ENCODE measurements at regions not wholly inside any gene's neighbourhood (a gene's known extent, or its start where the extent isn't known, plus 50 kb on each side); places are given as distances from the start of the nearest gene placed in this dataset.
"Not testable (repeated sequence)": the region's sequence is repeated elsewhere in the genome, so short reads cannot be mapped to it uniquely, and the experiment has no call there.

DNA sequence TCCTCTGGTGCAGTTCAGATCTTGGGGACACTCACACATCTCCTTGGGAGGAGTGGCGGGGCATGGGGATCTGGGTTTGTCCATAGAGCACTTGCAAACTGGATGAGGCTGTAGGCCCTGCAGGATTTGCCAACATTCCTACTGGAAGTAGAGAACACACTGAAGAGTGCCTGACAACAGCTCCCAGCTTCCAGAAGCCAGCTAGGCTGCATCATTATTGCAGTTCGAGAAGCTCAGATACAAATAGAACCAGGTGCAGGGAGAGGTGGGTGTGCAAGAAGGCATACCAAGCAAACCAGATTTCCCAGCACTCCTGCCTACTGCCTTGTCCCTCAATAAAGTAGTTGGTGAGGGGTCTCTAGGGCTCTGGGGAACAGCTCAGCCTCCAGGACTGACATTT, 52.5 kb downstream of the RHOB start:
- no peaks in the 10 kb centered on the region for H3K9me3 ChIP-seq (ENCODE audit: control insufficient read depth, low read length)
- no peak overlapping the region for H3K4me3 ChIP-seq (ENCODE audit: low read length)
- no peak overlapping the region for H3K9ac ChIP-seq (ENCODE audit: low read length)

DNA sequence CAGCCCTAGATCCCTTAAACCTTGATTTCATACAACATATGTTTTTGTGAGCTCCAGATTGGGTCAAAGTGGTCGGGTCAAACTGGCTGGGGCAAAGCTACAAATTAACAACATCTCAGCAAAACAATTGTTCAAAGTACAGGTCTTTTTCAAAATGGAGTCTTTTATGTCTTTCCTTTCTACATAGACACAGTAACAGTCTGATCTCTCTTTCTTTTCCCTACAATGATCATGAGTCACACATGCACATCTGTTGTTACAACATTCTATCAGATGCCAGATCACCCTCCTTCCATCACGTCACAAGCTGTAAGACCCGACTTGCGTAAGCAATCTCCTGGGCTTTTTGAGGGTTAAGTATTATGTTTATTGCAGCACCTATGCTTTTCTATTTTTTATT, 55.1 kb downstream of the RHOB start:
- H3K4me3 ChIP-seq (ENCODE audit: low read length): no peak overlapping the region
- no peaks in the 10 kb centered on the region for H3K27me3 ChIP-seq (replicated peaks; ENCODE audit: control insufficient read depth, insufficient read depth, low read length)
- no peak overlapping the region for H3K9ac ChIP-seq (ENCODE audit: low read length)
- peak; percentile 93 for DNase-seq (ENCODE audit: low read depth)
- H3K36me3 ChIP-seq (ENCODE audit: control insufficient read depth, insufficient read depth, low read length, severe bottlenecking): no peaks in the 10 kb centered on the region
- peaks cover 26% of the 10 kb centered on the region for H3K4me1 ChIP-seq (ENCODE audit: control insufficient read depth, insufficient read depth, low read length)
- no peaks in the 10 kb centered on the region for H3K9me3 ChIP-seq (ENCODE audit: control insufficient read depth, low read length)

More for the DNA sequence above, 52.5 kb downstream of the RHOB start:
- Histone ChIP-seq H3K4me1 (ENCODE audit: control insufficient read depth, insufficient read depth, low read length) (peaks cover 32% of the 10 kb centered on the region), H3K27me3 (replicated peaks; ENCODE audit: control insufficient read depth, insufficient read depth, low read length) (no peaks in the 10 kb centered on the region), H3K36me3 (ENCODE audit: control insufficient read depth, insufficient read depth, low read length, severe bottlenecking) (no peaks in the 10 kb centered on the region)
- no peak for DNase-seq (ENCODE audit: low read depth)

DNA sequence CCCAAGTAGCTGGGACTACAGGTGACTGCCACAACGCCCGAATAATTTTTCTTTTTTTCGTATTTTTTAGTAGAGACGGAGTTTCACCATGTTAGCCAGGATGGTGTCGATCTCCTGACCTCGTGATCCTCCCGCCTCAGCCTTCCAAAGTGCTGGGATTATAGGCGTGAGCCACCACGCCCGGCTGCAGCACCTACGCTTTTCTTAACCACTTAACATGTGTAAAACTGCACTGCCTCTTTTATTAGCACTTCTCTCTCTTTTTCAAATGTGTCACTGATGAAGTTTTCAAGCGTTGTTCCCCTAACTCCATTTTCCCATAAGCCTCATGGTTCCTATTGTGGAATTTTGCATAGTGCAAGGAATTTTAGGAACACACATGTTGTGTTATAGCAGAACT, 55.6 kb downstream of the RHOB start:
- not testable (repeated sequence) for H3K27me3 ChIP-seq (replicated peaks; ENCODE audit: control insufficient read depth, insufficient read depth, low read length); H3K9ac ChIP-seq (ENCODE audit: low read length); H3K9me3 ChIP-seq (ENCODE audit: control insufficient read depth, low read length); H3K36me3 ChIP-seq (ENCODE audit: control insufficient read depth, insufficient read depth, low read length, severe bottlenecking); H3K4me3 ChIP-seq (ENCODE audit: low read length); DNase-seq (ENCODE audit: low read depth)
- H3K4me1 ChIP-seq (ENCODE audit: control insufficient read depth, insufficient read depth, low read length): peaks cover 31% of the 10 kb centered on the region

DNA sequence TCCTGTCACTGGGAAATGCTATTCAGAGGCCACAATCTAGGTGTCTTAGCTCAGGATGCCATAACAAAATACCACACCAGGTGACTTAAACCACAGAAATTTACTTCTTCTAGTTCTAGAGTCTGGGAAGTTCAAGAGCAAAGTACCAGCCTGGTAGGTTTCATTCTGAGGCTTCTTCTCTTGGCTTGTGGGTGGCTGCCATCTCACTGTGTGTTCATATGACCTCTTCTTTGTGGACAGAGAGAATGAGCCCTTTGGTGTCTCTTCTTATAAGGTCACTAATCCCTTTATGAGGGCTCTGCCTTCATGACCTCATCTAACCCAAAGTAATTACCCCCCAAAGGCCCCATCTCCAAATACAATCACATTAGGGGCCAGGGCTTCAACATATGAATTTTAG, 57.3 kb downstream of the RHOB start:
- Histone ChIP-seq H3K9ac (ENCODE audit: low read length) (no peak overlapping the region), H3K36me3 (ENCODE audit: control insufficient read depth, insufficient read depth, low read length, severe bottlenecking) (no peaks in the 10 kb centered on the region), H3K9me3 (ENCODE audit: control insufficient read depth, low read length) (no peaks in the 10 kb centered on the region), H3K4me1 (ENCODE audit: control insufficient read depth, insufficient read depth, low read length) (peaks cover 34% of the 10 kb centered on the region), H3K27me3 (replicated peaks; ENCODE audit: control insufficient read depth, insufficient read depth, low read length) (no peaks in the 10 kb centered on the region), H3K4me3 (ENCODE audit: low read length) (no peak overlapping the region)
- no peak for DNase-seq (ENCODE audit: low read depth)

DNA sequence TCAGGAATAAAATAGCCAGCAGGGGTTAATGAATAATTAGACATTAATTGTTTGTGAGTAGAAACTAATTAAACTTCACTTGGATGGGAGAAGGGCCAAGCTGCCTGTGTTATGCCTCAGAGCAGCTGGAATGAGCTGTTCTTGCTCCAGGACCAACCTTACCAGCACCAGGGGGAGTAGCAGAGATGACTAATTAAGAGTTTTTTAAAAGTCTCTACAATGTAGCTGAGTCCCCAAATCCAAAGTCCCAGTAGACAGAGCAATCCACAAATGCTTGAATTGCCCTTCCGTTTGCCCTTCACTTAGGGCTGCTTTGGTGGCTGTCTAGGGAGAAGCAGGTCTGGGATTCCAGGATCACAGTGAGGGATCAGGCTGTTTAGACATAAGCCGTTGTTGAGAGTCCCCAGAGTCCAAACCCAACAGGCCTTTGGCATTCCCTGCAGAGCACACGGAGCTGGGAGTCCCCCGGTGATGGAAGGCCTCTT, 59.4 kb downstream of the RHOB start:
- peak; percentile 51 for DNase-seq (ENCODE audit: low read depth)
- Histone ChIP-seq H3K4me1 (ENCODE audit: control insufficient read depth, insufficient read depth, low read length) (peaks cover 29% of the 10 kb centered on the region), H3K27me3 (replicated peaks; ENCODE audit: control insufficient read depth, insufficient read depth, low read length) (no peaks in the 10 kb centered on the region)

DNA sequence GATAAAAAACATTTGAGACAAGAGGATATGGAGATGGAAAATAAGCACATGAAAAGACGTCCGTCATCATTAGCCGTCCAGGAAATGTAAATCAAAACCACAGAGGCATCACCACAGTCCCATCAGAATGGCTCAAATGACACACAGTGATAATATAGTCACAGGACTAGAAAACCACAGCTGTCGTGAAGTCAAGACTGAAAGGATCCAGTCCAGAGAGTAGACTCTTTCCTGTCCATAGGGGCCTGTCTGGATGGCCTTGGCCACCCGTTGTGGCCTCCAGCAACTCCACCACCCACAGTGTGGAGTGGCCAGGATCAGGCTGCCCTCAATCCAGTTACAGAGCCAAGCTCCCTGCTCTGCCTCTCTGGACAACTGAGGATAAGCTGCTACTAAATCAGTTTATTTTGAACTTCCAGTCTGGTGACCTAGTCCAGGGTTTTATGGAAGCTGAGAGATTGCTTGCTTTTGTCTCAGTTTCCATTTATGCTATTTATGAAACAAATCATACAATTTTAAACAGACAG, 60.4 kb downstream of the RHOB start:
- Histone ChIP-seq H3K4me1 (ENCODE audit: control insufficient read depth, insufficient read depth, low read length) (peaks cover 23% of the 10 kb centered on the region), H3K9me3 (ENCODE audit: control insufficient read depth, low read length) (no peaks in the 10 kb centered on the region), H3K4me3 (ENCODE audit: low read length) (no peak overlapping the region), H3K36me3 (ENCODE audit: control insufficient read depth, insufficient read depth, low read length, severe bottlenecking) (no peaks in the 10 kb centered on the region), H3K9ac (ENCODE audit: low read length) (peak overlapping the region; percentile 7), H3K27me3 (replicated peaks; ENCODE audit: control insufficient read depth, insufficient read depth, low read length) (no peaks in the 10 kb centered on the region)
- no peak for DNase-seq (ENCODE audit: low read depth)

More for the DNA sequence above, 59.4 kb downstream of the RHOB start:
- Histone ChIP-seq H3K9me3 (ENCODE audit: control insufficient read depth, low read length) (no peaks in the 10 kb centered on the region), H3K4me3 (ENCODE audit: low read length) (no peak overlapping the region), H3K9ac (ENCODE audit: low read length) (no peak overlapping the region), H3K36me3 (ENCODE audit: control insufficient read depth, insufficient read depth, low read length, severe bottlenecking) (no peaks in the 10 kb centered on the region)

DNA sequence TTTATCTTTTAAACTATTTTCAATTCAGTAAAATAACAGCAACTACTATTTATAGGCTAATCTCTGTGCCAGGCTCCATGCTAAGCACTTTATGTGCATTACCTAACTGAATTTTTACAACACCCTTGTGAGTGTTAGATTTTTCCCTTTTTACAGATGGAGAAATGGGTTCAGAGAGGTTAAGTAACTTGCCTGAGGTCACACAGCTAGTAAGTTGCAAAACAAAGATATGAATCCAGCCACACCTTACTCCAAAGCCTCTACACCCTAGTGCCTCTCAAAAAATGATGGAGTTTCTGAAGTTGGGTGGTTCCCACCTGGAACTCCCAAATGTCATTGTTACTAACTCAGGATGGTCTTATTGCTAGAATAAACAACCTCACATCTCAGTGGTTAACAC, 60.8 kb downstream of the RHOB start:
- Histone ChIP-seq H3K9ac (ENCODE audit: low read length) (peak overlapping the region; percentile 7), H3K36me3 (ENCODE audit: control insufficient read depth, insufficient read depth, low read length, severe bottlenecking) (no peaks in the 10 kb centered on the region), H3K4me1 (ENCODE audit: control insufficient read depth, insufficient read depth, low read length) (peaks cover 19% of the 10 kb centered on the region), H3K4me3 (ENCODE audit: low read length) (no peak overlapping the region), H3K27me3 (replicated peaks; ENCODE audit: control insufficient read depth, insufficient read depth, low read length) (no peaks in the 10 kb centered on the region), H3K9me3 (ENCODE audit: control insufficient read depth, low read length) (no peaks in the 10 kb centered on the region)
- DNase-seq (ENCODE audit: low read depth): no peak

DNA sequence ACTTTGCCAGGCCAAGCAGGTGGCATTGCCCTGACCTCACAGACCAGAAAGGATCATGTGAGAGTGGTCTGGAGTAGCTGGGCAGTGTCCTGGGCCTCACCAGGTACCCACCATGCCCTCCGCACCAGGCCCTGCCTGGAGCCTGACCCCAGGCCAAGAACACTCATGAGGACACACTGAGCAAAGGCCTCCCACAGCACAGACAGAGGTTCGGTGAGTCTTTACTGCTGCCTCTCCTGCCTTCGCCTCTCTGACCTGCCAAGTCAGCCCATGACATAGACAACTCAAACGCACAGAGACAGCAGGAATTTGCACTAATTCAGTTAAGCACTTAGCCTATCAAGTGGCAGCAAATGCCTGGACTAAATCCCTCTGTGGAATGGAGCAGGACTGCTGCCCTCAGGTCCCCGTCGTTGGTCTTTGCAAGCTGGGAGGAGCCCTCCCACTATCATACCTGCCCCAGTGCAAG, 62.5 kb downstream of the RHOB start:
- Histone ChIP-seq H3K9ac (ENCODE audit: low read length) (no peak overlapping the region), H3K36me3 (ENCODE audit: control insufficient read depth, insufficient read depth, low read length, severe bottlenecking) (no peaks in the 10 kb centered on the region), H3K9me3 (ENCODE audit: control insufficient read depth, low read length) (no peaks in the 10 kb centered on the region), H3K27me3 (replicated peaks; ENCODE audit: control insufficient read depth, insufficient read depth, low read length) (no peaks in the 10 kb centered on the region), H3K4me3 (ENCODE audit: low read length) (no peak overlapping the region), H3K4me1 (ENCODE audit: control insufficient read depth, insufficient read depth, low read length) (peaks cover 20% of the 10 kb centered on the region)
- no peak for DNase-seq (ENCODE audit: low read depth)

DNA sequence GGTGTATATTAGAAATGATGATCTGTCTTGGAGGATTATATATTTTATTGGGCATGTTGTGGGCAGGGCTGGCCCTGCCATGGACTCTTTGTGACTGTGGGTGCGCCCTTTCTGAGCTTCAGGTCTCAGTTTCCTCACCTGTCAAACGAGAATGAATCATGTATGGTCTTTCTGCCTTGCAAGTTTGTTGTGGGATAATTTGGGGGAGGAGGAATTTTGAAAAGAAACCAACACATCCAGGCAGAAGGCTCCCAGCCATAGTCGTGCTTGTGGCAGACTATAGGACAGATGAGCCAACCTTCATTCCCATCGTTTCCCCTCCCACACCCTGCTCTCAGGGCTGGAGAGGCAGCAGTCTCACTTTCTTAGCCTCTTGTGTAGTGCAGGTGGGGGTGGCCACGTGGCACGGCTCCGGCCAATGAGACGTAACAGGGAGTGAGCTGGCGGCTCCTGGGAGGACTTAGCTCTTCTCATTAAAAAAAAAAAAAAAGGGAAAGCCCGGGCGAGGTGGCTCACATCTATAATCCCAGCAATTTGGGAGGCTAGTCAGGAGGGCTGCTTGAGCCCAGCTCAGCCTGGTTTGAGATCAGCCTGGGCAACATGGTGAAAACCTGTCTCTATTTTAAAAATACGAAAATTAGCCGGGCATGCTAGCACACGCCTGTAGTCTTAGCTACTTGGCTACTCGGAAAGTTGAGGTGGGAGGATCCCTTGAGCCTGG, 63.1 kb downstream of the RHOB start:
- no peak overlapping the region for H3K9ac ChIP-seq (ENCODE audit: low read length)
- DNase-seq (ENCODE audit: low read depth): no peak
- no peaks in the 10 kb centered on the region for H3K9me3 ChIP-seq (ENCODE audit: control insufficient read depth, low read length)
- H3K4me3 ChIP-seq (ENCODE audit: low read length): no peak overlapping the region
- H3K27me3 ChIP-seq (replicated peaks; ENCODE audit: control insufficient read depth, insufficient read depth, low read length): no peaks in the 10 kb centered on the region
- peaks cover 26% of the 10 kb centered on the region for H3K4me1 ChIP-seq (ENCODE audit: control insufficient read depth, insufficient read depth, low read length)
- H3K36me3 ChIP-seq (ENCODE audit: control insufficient read depth, insufficient read depth, low read length, severe bottlenecking): no peaks in the 10 kb centered on the region

DNA sequence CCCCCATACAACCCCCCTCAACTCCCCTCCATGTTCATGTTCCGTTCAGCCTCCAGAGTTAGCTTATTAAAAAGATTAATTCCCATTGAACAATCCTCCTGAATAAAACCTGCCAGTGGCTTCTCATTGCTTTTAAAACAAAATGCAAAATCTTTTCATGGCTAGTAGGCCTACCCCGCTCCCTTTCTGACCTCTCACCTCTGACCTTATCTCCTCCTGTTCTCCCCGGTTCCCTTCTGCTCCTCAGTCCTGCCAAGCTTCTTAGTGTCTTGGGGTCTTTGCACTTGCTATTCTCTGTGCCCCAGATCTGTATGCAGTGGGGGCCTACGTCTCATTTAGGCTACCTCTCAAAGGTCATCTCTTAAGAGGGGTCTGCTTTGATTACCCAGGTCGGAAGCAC, 64.3 kb downstream of the RHOB start:
- Histone ChIP-seq H3K9ac (ENCODE audit: low read length) (no peak overlapping the region), H3K4me3 (ENCODE audit: low read length) (no peak overlapping the region), H3K36me3 (ENCODE audit: control insufficient read depth, insufficient read depth, low read length, severe bottlenecking) (no peaks in the 10 kb centered on the region), H3K27me3 (replicated peaks; ENCODE audit: control insufficient read depth, insufficient read depth, low read length) (no peaks in the 10 kb centered on the region), H3K4me1 (ENCODE audit: control insufficient read depth, insufficient read depth, low read length) (peaks cover 28% of the 10 kb centered on the region), H3K9me3 (ENCODE audit: control insufficient read depth, low read length) (no peaks in the 10 kb centered on the region)
- no peak for DNase-seq (ENCODE audit: low read depth)

DNA sequence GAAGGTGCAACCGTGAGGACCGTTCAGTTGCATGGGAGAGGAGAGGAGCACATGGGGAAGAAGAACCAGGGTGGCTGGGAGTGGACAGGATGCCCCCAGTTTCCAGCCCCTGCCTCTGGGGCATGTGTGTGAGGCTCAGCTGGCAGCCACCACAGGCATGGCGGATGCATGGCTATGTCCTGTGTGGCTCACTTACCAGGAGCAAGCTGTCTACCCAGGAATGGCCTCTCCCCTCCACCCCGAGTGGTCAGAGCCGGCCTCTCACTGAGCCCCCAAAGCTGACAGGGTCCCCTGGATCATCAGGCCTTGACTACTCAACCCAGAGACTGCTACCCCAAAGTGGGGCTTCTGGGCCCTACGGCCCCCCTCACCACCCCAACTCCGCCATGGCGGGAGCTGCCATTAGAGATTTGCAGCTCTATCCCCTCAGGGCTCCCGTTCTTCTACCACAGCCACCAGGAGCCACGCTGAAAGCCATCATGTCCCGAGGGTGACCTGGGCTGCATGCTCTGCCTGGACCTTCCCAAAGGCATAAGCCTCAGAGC, 65.3 kb downstream of the RHOB start:
- no peak overlapping the region for H3K4me3 ChIP-seq (ENCODE audit: low read length)
- DNase-seq (ENCODE audit: low read depth): no peak
- no peaks in the 10 kb centered on the region for H3K27me3 ChIP-seq (replicated peaks; ENCODE audit: control insufficient read depth, insufficient read depth, low read length)
- peaks cover 27% of the 10 kb centered on the region for H3K4me1 ChIP-seq (ENCODE audit: control insufficient read depth, insufficient read depth, low read length)
- no peaks in the 10 kb centered on the region for H3K36me3 ChIP-seq (ENCODE audit: control insufficient read depth, insufficient read depth, low read length, severe bottlenecking)
- no peak overlapping the region for H3K9ac ChIP-seq (ENCODE audit: low read length)
- no peaks in the 10 kb centered on the region for H3K9me3 ChIP-seq (ENCODE audit: control insufficient read depth, low read length)

Measured in adipocyte (in vitro differentiated cells).